Esophagus squamous epithelium (tissue), 4 donors: ENCODE measurements at regions not wholly inside any gene's neighbourhood (a gene's known extent, or its start where the extent isn't known, plus 50 kb on each side); places are given as distances from the start of the nearest gene placed in this dataset.

Source experiments
- POLR2A ChIP-seq, 4 donors: fragments of 450-650 bp; IDR thresholded peaks; one replicate each; pipeline ENCODE4 v1.6.1; 2017; ENCODE audit warnings: antibody characterized with exemption in 4 of 4, mild to moderate bottlenecking in 4 of 4, moderate library complexity in 3 of 4
- TF ChIP-seq, protein P1 (sequence below), 6 experiments: fragments of 450-650 bp in 4 of 6; fragments of 200-600 bp in 2 of 6; sonication (generic) in 2 of 6; IDR thresholded peaks; one replicate each; pipeline ENCODE4 v1.5.1; 2016 to 2019; ENCODE audit warnings: antibody characterized with exemption in 6 of 6, mild to moderate bottlenecking in 4 of 6, moderate library complexity in 4 of 6

DNA sequence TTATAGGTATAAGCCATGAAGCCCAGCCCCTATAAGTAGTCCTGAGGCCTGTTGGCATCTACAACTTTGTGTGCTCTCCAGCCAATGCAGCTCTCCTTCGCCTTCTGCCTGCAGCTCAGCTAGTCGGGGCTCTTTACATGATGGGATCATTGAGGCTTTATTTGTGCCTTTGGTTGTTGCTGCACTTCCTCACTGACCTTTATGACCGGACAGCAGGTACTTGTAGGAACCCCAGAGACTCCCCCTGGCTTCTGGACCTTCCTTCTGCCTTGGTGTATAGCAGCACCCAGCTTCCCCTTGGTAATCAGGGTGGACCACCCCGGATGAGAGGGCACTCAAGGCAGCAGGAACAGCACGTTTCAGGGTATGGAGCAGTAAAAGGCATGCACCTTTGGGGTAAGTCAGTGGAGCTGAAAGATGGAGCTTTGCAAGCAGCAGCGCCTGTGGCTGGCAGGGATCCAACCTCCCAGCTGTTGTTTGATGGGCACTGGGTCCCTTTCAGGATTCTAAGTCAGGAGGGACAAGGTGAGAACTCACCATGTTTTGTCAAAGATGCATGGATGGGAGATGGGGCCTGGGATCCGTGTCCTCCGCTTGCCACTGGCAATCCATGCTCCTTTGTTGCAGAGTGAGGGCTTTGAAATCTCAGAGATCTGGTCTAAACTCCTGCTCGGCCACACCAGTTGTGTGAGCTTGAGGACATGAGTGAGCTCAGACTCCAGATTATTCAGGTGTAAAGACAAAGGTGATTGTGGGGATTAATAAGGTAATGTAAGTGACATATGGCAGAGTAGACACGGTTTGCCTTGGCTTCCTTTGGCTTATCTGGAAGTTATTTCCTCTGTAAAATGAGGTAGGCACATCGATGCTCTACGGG is 65.1 kb upstream of the KLF13 start:
- TF ChIP-seq, protein P1, sequence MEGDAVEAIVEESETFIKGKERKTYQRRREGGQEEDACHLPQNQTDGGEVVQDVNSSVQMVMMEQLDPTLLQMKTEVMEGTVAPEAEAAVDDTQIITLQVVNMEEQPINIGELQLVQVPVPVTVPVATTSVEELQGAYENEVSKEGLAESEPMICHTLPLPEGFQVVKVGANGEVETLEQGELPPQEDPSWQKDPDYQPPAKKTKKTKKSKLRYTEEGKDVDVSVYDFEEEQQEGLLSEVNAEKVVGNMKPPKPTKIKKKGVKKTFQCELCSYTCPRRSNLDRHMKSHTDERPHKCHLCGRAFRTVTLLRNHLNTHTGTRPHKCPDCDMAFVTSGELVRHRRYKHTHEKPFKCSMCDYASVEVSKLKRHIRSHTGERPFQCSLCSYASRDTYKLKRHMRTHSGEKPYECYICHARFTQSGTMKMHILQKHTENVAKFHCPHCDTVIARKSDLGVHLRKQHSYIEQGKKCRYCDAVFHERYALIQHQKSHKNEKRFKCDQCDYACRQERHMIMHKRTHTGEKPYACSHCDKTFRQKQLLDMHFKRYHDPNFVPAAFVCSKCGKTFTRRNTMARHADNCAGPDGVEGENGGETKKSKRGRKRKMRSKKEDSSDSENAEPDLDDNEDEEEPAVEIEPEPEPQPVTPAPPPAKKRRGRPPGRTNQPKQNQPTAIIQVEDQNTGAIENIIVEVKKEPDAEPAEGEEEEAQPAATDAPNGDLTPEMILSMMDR (IDR thresholded peaks at IDR 0.05), result no peak
- no peak for TF ChIP-seq POLR2A (IDR thresholded peaks at IDR 0.05)
